HepG2 (cell line): ENCODE measurements at regions not wholly inside any gene's neighbourhood (a gene's known extent, or its start where the extent isn't known, plus 50 kb on each side); places are given as distances from the start of the nearest gene placed in this dataset.

Source experiments
- DNMT1 ChIP-seq: sonication (generic); formaldehyde crosslinking; IDR thresholded peaks from 2 replicates; pipeline ENCODE4 v1.5.1; 2020; ENCODE audit warnings: mild to moderate bottlenecking, missing genetic modification reagents
- FOXO1 ChIP-seq: sonication (generic); formaldehyde crosslinking; IDR thresholded peaks from 2 replicates; pipeline ENCODE4 v1.4.0; 2020; ENCODE audit warnings: missing genetic modification reagents
- GFI1 ChIP-seq: sonication (generic); formaldehyde crosslinking; IDR thresholded peaks from 2 replicates; pipeline ENCODE4 v1.5.0; 2020; ENCODE audit warnings: missing genetic modification reagents, mild to moderate bottlenecking, borderline replicate concordance
- GTF3A ChIP-seq: sonication (generic); formaldehyde crosslinking; conservative IDR thresholded peaks from 2 replicates; pipeline ENCODE4 v1.4.0; 2020; ENCODE audit warnings: mild to moderate bottlenecking, missing genetic modification reagents
- HDAC1 ChIP-seq: sonication (generic); formaldehyde crosslinking; IDR thresholded peaks from 2 replicates; pipeline ENCODE4 v1.5.1; 2020; ENCODE audit warnings: mild to moderate bottlenecking, missing genetic modification reagents
- PHF8 ChIP-seq: sonication (generic); formaldehyde crosslinking; IDR thresholded peaks from 2 replicates; pipeline ENCODE4 v1.5.0; 2020; ENCODE audit warnings: missing genetic modification reagents
- RFX1 ChIP-seq: fragments of 450-650 bp; IDR thresholded peaks from 2 replicates; pipeline ENCODE4 v1.6.1; 2017
- RXRB ChIP-seq: IDR thresholded peaks from 2 replicates; pipeline ENCODE4 v1.6.1; 2016; ENCODE audit warnings: borderline replicate concordance, missing genetic modification reagents, missing compliant biosample characterization
- SATB2 ChIP-seq: sonication (generic); formaldehyde crosslinking; IDR thresholded peaks from 2 replicates; pipeline ENCODE4 v1.5.0; 2020; ENCODE audit warnings: missing genetic modification reagents
- TAF15 ChIP-seq: fragments of 200-400 bp; formaldehyde crosslinking; IDR thresholded peaks from one replicate; pipeline ENCODE4 v1.6.1; 2018; ENCODE audit warnings: mild to moderate bottlenecking, low read depth, low read length; ENCODE audit not compliant: poor library complexity, severe bottlenecking
- TBP ChIP-seq: sonication (generic); formaldehyde crosslinking; IDR thresholded peaks from 2 replicates; pipeline ENCODE4 v1.5.0; 2020; ENCODE audit warnings: missing genetic modification reagents
- TEAD2 ChIP-seq: sonication (generic); formaldehyde crosslinking; IDR thresholded peaks from 2 replicates; pipeline ENCODE4 v1.9.0; 2021; ENCODE audit warnings: missing genetic modification reagents
- ZBTB3 ChIP-seq: sonication (generic); formaldehyde crosslinking; IDR thresholded peaks from 2 replicates; pipeline ENCODE4 v1.4.0; 2020; ENCODE audit warnings: low read depth, mild to moderate bottlenecking, moderate library complexity, missing genetic modification reagents, borderline replicate concordance
- ZNF160 ChIP-seq: sonication (generic); formaldehyde crosslinking; IDR thresholded peaks from 2 replicates; pipeline ENCODE4 v1.8.0; 2022; ENCODE audit warnings: mild to moderate bottlenecking, inconsistent platforms, missing genetic modification reagents
- ZNF3 ChIP-seq: IDR thresholded peaks from 2 replicates; pipeline ENCODE4 v1.7.0; 2017; ENCODE audit warnings: inconsistent platforms
- ZNF317 ChIP-seq: sonication (generic); formaldehyde crosslinking; IDR thresholded peaks from 2 replicates; pipeline ENCODE4 v1.5.0; 2020; ENCODE audit warnings: mild to moderate bottlenecking, missing genetic modification reagents
- ZNF354B ChIP-seq: sonication (generic); formaldehyde crosslinking; IDR thresholded peaks from 2 replicates; pipeline ENCODE4 v1.8.0; 2022; ENCODE audit warnings: mild to moderate bottlenecking, missing genetic modification reagents
- ZNF468 ChIP-seq: sonication (generic); formaldehyde crosslinking; IDR thresholded peaks from 2 replicates; pipeline ENCODE4 v1.8.0; 2022; ENCODE audit warnings: mild to moderate bottlenecking, moderate library complexity, missing genetic modification reagents
- TF ChIP-seq, protein P1 (sequence below): sonication (generic); formaldehyde crosslinking; IDR thresholded peaks from 2 replicates; pipeline ENCODE4 v1.5.1; 2020; ENCODE audit warnings: missing genetic modification reagents, mild to moderate bottlenecking, borderline replicate concordance
- TF ChIP-seq, protein P2 (sequence below): sonication (generic); formaldehyde crosslinking; IDR thresholded peaks from 2 replicates; pipeline ENCODE4 v1.5.1; 2020; ENCODE audit warnings: mild to moderate bottlenecking, missing genetic modification reagents
- TF ChIP-seq, protein P3 (sequence below): sonication (generic); formaldehyde crosslinking; IDR thresholded peaks from 2 replicates; pipeline ENCODE4 v1.4.0; 2020; ENCODE audit warnings: missing genetic modification reagents, mild to moderate bottlenecking, borderline replicate concordance

DNA sequence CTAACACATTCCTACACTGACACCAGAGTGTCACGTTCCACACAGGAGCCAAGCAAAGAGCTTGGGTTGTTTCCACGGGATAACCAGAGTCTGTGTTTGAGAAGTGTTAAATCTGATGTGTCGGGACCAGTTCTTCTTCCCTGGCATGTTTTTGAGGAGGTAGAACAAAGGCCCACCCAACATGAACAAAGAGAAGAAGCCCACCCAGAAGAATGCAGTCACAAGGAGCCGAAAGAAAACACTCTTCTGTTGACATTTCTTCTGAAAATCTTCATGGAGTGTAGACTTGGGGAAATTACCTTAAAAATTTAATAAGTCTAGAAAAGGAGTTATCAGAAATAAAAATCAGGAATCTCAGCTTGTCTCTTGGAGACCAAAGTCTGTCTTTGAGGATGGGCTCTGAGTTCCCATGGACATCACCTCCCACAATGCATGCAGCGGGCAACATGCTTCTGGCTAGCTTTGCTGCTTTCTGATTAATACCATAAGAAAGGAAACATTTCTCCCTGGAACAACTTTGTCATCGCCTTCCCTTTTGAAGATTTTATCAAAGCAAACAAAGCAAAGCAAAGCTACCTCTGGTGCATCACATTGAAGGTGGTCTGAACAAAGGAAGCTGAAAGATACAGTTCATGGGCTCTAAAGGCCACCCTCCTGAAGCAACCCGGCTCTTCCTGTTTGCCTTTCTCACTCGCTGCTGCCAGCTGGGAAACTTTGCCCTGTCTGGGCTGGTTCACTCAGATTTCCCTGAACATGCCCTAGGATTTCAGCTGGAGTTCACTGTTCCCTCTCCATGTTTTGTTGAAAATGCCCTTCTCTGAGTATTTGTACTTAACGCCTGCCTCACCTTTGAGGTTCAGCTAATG, 448.1 kb downstream of the KIF16B start (continued):
- TF ChIP-seq TAF15 = no peak
- no peak; the same call in 1 of the 2 replicates for TF ChIP-seq HDAC1 (CRISPR knock-in tag)
- no peak for TF ChIP-seq TBP (CRISPR knock-in tag)
- no peak for TF ChIP-seq ZNF468
- TF ChIP-seq ZNF160 (CRISPR knock-in tag) = no peak
- 0 out of 2 replicates have a peak, but pooled peaks have one; percentile 49 for TF ChIP-seq ZNF317
- TF ChIP-seq FOXO1 (CRISPR knock-in tag) = peak; percentile 49; the same call in 1 of the 2 replicates
- TF ChIP-seq GTF3A (CRISPR knock-in tag) = no peak
- peak; percentile 51; the same call in 1 of the 2 replicates for TF ChIP-seq RXRB (CRISPR knock-in tag)
- no peak for TF ChIP-seq RFX1
- TF ChIP-seq, protein P1, sequence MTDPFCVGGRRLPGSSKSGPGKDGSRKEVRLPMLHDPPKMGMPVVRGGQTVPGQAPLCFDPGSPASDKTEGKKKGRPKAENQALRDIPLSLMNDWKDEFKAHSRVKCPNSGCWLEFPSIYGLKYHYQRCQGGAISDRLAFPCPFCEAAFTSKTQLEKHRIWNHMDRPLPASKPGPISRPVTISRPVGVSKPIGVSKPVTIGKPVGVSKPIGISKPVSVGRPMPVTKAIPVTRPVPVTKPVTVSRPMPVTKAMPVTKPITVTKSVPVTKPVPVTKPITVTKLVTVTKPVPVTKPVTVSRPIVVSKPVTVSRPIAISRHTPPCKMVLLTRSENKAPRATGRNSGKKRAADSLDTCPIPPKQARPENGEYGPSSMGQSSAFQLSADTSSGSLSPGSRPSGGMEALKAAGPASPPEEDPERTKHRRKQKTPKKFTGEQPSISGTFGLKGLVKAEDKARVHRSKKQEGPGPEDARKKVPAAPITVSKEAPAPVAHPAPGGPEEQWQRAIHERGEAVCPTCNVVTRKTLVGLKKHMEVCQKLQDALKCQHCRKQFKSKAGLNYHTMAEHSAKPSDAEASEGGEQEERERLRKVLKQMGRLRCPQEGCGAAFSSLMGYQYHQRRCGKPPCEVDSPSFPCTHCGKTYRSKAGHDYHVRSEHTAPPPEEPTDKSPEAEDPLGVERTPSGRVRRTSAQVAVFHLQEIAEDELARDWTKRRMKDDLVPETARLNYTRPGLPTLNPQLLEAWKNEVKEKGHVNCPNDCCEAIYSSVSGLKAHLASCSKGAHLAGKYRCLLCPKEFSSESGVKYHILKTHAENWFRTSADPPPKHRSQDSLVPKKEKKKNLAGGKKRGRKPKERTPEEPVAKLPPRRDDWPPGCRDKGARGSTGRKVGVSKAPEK (CRISPR knock-in tag) = no peak
- no peak for TF ChIP-seq SATB2 (CRISPR knock-in tag)
- TF ChIP-seq GFI1 (CRISPR knock-in tag) = peak; percentile 92
- TF ChIP-seq, protein P2, sequence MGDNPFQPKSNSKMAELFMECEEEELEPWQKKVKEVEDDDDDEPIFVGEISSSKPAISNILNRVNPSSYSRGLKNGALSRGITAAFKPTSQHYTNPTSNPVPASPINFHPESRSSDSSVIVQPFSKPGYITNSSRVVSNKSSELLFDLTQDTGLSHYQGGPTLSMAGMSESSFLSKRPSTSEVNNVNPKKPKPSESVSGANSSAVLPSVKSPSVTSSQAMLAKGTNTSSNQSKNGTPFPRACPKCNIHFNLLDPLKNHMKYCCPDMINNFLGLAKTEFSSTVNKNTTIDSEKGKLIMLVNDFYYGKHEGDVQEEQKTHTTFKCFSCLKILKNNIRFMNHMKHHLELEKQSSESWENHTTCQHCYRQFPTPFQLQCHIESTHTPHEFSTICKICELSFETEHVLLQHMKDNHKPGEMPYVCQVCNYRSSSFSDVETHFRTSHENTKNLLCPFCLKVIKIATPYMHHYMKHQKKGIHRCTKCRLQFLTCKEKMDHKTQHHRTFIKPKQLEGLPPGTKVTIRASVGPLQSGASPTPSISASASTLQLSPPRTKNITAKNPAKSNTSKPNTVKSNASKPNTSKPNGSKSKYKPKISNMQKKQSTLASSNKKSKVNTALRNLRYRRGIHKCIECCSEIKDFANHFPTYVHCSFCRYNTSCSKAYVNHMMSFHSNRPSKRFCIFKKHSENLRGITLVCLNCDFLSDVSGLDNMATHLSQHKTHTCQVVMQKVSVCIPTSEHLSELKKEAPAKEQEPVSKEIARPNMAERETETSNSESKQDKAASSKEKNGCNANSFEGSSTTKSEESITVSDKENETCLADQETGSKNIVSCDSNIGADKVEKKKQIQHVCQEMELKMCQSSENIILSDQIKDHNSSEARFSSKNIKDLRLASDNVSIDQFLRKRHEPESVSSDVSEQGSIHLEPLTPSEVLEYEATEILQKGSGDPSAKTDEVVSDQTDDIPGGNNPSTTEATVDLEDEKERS (CRISPR knock-in tag) = no peak
- no peak for TF ChIP-seq DNMT1
- TF ChIP-seq PHF8 (CRISPR knock-in tag) = no peak
- no peak for TF ChIP-seq ZBTB3
- TF ChIP-seq ZNF3 (CRISPR knock-in tag) = no peak
- TF ChIP-seq, protein P3, sequence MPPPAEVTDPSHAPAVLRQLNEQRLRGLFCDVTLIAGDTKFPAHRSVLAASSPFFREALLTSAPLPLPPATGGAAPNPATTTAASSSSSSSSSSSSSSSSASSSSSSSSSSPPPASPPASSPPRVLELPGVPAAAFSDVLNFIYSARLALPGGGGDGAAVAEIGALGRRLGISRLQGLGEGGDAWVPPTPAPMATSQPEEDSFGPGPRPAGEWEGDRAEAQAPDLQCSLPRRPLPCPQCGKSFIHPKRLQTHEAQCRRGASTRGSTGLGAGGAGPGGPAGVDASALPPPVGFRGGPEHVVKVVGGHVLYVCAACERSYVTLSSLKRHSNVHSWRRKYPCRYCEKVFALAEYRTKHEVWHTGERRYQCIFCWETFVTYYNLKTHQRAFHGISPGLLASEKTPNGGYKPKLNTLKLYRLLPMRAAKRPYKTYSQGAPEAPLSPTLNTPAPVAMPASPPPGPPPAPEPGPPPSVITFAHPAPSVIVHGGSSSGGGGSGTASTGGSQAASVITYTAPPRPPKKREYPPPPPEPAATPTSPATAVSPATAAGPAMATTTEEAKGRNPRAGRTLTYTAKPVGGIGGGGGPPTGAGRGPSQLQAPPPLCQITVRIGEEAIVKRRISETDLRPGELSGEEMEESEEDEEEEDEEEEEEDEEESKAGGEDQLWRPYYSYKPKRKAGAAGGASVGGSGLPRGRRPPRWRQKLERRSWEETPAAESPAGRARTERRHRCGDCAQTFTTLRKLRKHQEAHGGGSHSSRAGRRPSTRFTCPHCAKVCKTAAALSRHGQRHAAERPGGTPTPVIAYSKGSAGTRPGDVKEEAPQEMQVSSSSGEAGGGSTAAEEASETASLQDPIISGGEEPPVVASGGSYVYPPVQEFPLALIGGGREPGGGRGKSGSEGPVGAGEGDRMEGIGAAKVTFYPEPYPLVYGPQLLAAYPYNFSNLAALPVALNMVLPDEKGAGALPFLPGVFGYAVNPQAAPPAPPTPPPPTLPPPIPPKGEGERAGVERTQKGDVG = no peak
- TF ChIP-seq TEAD2 (CRISPR knock-in tag) = no peak
- TF ChIP-seq ZNF354B (CRISPR knock-in tag) = no peak
